H54 (cell line): ENCODE measurements at regions not wholly inside any gene's neighbourhood (a gene's known extent, or its start where the extent isn't known, plus 50 kb on each side); places are given as distances from the start of the nearest gene placed in this dataset.

Experiments used
- DNase-seq: peaks from one replicate; pipeline ENCODE4 v3.0.0; 2011; ENCODE audit warnings: low spot score, mixed read lengths; ENCODE audit not compliant: insufficient read length
- FAIRE-seq: peaks from 3 replicates; lab custom pipeline; 2011; peaks lifted over from hg19 to GRCh38; lab: Jason Lieb, UNC
- POLR2A ChIP-seq: IDR thresholded peaks from 2 replicates; pipeline ENCODE4 v1.6.1; 2011; ENCODE audit warnings: low read depth, mild to moderate bottlenecking, low read length

- no peak for FAIRE-seq
- TF ChIP-seq POLR2A: no peak
- no peak for DNase-seq
Measured at GRCh38 chr9:36749461-36749860, 176.8 kb downstream of the MELK start.

GRCh38 chr9:36750630-36751029 is 177.9 kb downstream of the MELK start:
- FAIRE-seq (no peak), DNase-seq (no peak)
- TF ChIP-seq POLR2A: no peak

- FAIRE-seq (no peak), DNase-seq (no peak)
- no peak for TF ChIP-seq POLR2A
Measured at GRCh38 chr9:36755019-36755418, 182.3 kb downstream of the MELK start.

GRCh38 chr9:36759141-36759540 is 186.4 kb downstream of the MELK start:
- DNase-seq (no peak), FAIRE-seq (no peak)
- TF ChIP-seq POLR2A: no peak

- DNase-seq: no peak
- no peak for TF ChIP-seq POLR2A
- FAIRE-seq: no peak
Measured at GRCh38 chr9:36759976-36760375, 187.3 kb downstream of the MELK start.

GRCh38 chr9:36760667-36761420 is 188.1 kb downstream of the MELK start:
- FAIRE-seq: no peak
- TF ChIP-seq POLR2A: no peak

GRCh38 chr9:36762958-36763357 is 190.3 kb downstream of the MELK start:
- TF ChIP-seq POLR2A: no peak
- FAIRE-seq (no peak), DNase-seq (no peak)

More at GRCh38 chr9:36760667-36761420, 188.1 kb downstream of the MELK start:
- no peak for DNase-seq

GRCh38 chr9:36763778-36764177 is 191.1 kb downstream of the MELK start:
- no peak for TF ChIP-seq POLR2A
- FAIRE-seq (no peak), DNase-seq (no peak)

- no peak for FAIRE-seq
- DNase-seq: no peak
- TF ChIP-seq POLR2A: no peak
Measured at GRCh38 chr9:36764364-36765076, 191.8 kb downstream of the MELK start.

GRCh38 chr9:36765077-36765390 is 192.3 kb downstream of the MELK start:
- no peak for DNase-seq
- TF ChIP-seq POLR2A: no peak
- FAIRE-seq: no peak

GRCh38 chr9:36765468-36766341 is 193.0 kb downstream of the MELK start:
- TF ChIP-seq POLR2A: no peak
- DNase-seq (no peak), FAIRE-seq (no peak)

GRCh38 chr9:36768677-36769076 is 196.0 kb downstream of the MELK start:
- no peak for TF ChIP-seq POLR2A
- FAIRE-seq: no peak
- no peak for DNase-seq

- TF ChIP-seq POLR2A: no peak
- FAIRE-seq: no peak
- no peak for DNase-seq
Measured at GRCh38 chr9:36770025-36770424, 197.3 kb downstream of the MELK start.
